HepG2 (cell line): ENCODE measurements at regions not wholly inside any gene's neighbourhood (a gene's known extent, or its start where the extent isn't known, plus 50 kb on each side); places are given as distances from the start of the nearest gene placed in this dataset.

Source experiments
- AGO1 ChIP-seq: fragments of 200-400 bp; formaldehyde crosslinking; IDR thresholded peaks from 2 replicates; pipeline ENCODE4 v1.6.1; 2017; ENCODE audit warnings: mild to moderate bottlenecking, low read depth, low read length, moderate library complexity; ENCODE audit not compliant: poor library complexity, severe bottlenecking
- AHDC1 ChIP-seq: sonication (generic); formaldehyde crosslinking; IDR thresholded peaks from 2 replicates; pipeline ENCODE4 v1.5.1; 2020; ENCODE audit warnings: mild to moderate bottlenecking, missing genetic modification reagents, borderline replicate concordance
- FOXO1 ChIP-seq: sonication (generic); formaldehyde crosslinking; IDR thresholded peaks from 2 replicates; pipeline ENCODE4 v1.4.0; 2020; ENCODE audit warnings: missing genetic modification reagents
- MED1 ChIP-seq: sonication (generic); formaldehyde crosslinking; IDR thresholded peaks from 2 replicates; pipeline ENCODE4 v1.4.0; 2020; ENCODE audit warnings: missing genetic modification reagents
- NFRKB ChIP-seq: fragments of 450-650 bp; IDR thresholded peaks from 2 replicates; pipeline ENCODE4 v1.6.1; 2017
- PAXIP1 ChIP-seq: sonication (generic); formaldehyde crosslinking; conservative IDR thresholded peaks from 2 replicates; pipeline ENCODE4 v1.4.0; 2020; ENCODE audit warnings: mild to moderate bottlenecking, missing genetic modification reagents, moderate library complexity
- ZSCAN21 ChIP-seq: sonication (generic); formaldehyde crosslinking; IDR thresholded peaks from 2 replicates; pipeline ENCODE4 v1.8.0; 2022; ENCODE audit warnings: mild to moderate bottlenecking, missing genetic modification reagents, moderate library complexity, borderline replicate concordance
- TF ChIP-seq, protein P1 (sequence below): sonication (generic); formaldehyde crosslinking; IDR thresholded peaks from 2 replicates; pipeline ENCODE4 v1.4.0; 2020; ENCODE audit warnings: missing genetic modification reagents
- TF ChIP-seq, protein P2 (sequence below): sonication (generic); formaldehyde crosslinking; IDR thresholded peaks from 2 replicates; pipeline ENCODE4 v1.4.0; 2020; ENCODE audit warnings: missing genetic modification reagents, borderline replicate concordance
- TF ChIP-seq, protein P3 (sequence below): sonication (generic); formaldehyde crosslinking; IDR thresholded peaks from 2 replicates; pipeline ENCODE4 v1.5.1; 2020; ENCODE audit warnings: mild to moderate bottlenecking, moderate library complexity, missing genetic modification reagents

GRCh38 chr3:187968883-187969580 is 184.9 kb upstream of the LPP start (continued):
- TF ChIP-seq PAXIP1 (CRISPR knock-in tag) (peak; percentile 82), FOXO1 (CRISPR knock-in tag) (peak; percentile 95), AGO1 (no peak), ZSCAN21 (no peak), AHDC1 (peak; percentile 75), NFRKB (no peak), MED1 (CRISPR knock-in tag) (peak; percentile 84)
- TF ChIP-seq, protein P1, sequence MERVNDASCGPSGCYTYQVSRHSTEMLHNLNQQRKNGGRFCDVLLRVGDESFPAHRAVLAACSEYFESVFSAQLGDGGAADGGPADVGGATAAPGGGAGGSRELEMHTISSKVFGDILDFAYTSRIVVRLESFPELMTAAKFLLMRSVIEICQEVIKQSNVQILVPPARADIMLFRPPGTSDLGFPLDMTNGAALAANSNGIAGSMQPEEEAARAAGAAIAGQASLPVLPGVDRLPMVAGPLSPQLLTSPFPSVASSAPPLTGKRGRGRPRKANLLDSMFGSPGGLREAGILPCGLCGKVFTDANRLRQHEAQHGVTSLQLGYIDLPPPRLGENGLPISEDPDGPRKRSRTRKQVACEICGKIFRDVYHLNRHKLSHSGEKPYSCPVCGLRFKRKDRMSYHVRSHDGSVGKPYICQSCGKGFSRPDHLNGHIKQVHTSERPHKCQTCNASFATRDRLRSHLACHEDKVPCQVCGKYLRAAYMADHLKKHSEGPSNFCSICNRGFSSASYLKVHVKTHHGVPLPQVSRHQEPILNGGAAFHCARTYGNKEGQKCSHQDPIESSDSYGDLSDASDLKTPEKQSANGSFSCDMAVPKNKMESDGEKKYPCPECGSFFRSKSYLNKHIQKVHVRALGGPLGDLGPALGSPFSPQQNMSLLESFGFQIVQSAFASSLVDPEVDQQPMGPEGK (CRISPR knock-in tag), result no peak; the same call in 1 of the 2 replicates
- TF ChIP-seq, protein P2, sequence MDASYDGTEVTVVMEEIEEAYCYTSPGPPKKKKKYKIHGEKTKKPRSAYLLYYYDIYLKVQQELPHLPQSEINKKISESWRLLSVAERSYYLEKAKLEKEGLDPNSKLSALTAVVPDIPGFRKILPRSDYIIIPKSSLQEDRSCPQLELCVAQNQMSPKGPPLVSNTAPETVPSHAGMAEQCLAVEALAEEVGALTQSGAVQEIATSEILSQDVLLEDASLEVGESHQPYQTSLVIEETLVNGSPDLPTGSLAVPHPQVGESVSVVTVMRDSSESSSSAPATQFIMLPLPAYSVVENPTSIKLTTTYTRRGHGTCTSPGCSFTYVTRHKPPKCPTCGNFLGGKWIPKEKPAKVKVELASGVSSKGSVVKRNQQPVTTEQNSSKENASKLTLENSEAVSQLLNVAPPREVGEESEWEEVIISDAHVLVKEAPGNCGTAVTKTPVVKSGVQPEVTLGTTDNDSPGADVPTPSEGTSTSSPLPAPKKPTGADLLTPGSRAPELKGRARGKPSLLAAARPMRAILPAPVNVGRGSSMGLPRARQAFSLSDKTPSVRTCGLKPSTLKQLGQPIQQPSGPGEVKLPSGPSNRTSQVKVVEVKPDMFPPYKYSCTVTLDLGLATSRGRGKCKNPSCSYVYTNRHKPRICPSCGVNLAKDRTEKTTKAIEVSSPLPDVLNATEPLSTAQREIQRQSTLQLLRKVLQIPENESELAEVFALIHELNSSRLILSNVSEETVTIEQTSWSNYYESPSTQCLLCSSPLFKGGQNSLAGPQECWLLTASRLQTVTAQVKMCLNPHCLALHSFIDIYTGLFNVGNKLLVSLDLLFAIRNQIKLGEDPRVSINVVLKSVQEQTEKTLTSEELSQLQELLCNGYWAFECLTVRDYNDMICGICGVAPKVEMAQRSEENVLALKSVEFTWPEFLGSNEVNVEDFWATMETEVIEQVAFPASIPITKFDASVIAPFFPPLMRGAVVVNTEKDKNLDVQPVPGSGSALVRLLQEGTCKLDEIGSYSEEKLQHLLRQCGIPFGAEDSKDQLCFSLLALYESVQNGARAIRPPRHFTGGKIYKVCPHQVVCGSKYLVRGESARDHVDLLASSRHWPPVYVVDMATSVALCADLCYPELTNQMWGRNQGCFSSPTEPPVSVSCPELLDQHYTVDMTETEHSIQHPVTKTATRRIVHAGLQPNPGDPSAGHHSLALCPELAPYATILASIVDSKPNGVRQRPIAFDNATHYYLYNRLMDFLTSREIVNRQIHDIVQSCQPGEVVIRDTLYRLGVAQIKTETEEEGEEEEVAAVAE, result 0 out of 2 replicates have a peak, but pooled peaks have one; percentile 52
- TF ChIP-seq, protein P3, sequence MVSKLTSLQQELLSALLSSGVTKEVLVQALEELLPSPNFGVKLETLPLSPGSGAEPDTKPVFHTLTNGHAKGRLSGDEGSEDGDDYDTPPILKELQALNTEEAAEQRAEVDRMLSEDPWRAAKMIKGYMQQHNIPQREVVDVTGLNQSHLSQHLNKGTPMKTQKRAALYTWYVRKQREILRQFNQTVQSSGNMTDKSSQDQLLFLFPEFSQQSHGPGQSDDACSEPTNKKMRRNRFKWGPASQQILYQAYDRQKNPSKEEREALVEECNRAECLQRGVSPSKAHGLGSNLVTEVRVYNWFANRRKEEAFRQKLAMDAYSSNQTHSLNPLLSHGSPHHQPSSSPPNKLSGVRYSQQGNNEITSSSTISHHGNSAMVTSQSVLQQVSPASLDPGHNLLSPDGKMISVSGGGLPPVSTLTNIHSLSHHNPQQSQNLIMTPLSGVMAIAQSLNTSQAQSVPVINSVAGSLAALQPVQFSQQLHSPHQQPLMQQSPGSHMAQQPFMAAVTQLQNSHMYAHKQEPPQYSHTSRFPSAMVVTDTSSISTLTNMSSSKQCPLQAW (CRISPR knock-in tag), result 0 out of 2 replicates have a peak, but pooled peaks have one; percentile 28
